Central memory CD8-positive, alpha-beta T cell (primary cell): ENCODE measurements at regions not wholly inside any gene's neighbourhood (a gene's known extent, or its start where the extent isn't known, plus 50 kb on each side); places are given as distances from the start of the nearest gene placed in this dataset.
"Not testable (repeated sequence)": the region's sequence is repeated elsewhere in the genome, so short reads cannot be mapped to it uniquely, and the experiment has no call there.

ENCODE experiments used
- ATAC-seq: fragments of 150-1000 bp; cut with Tn5 transposase; replicated peaks from 2 replicates; pipeline ENCODE4 v1.10.0; 2022; ENCODE audit warnings: mild to moderate bottlenecking, moderate FRiP score, moderate number of reproducible peaks; ENCODE audit not compliant: poor library complexity, severe bottlenecking; ENCODE audit errors: extremely low read depth
- DNase-seq, 2 donors: peaks; one replicate each; pipeline ENCODE4 v3.0.0; 2021; ENCODE audit warnings: low spot score in 2 of 2
- H3K27ac Mint-ChIP-seq: one replicate; pipeline ENCODE4 v1.8.0; 2022; ENCODE audit warnings: low read depth, mild to moderate bottlenecking, moderate library complexity, mixed read lengths
- H3K27me3 Mint-ChIP-seq: one replicate; pipeline ENCODE4 v1.8.0; 2022; ENCODE audit warnings: mixed read lengths
- H3K36me3 Mint-ChIP-seq: one replicate; pipeline ENCODE4 v1.8.0; 2022; ENCODE audit warnings: mild to moderate bottlenecking, moderate library complexity, mixed read lengths; ENCODE audit not compliant: insufficient read depth
- H3K4me1 Mint-ChIP-seq: one replicate; pipeline ENCODE4 v1.8.0; 2022; ENCODE audit warnings: mixed read lengths
- H3K4me3 Mint-ChIP-seq: one replicate; pipeline ENCODE4 v1.8.0; 2022; ENCODE audit warnings: mild to moderate bottlenecking, moderate library complexity, mixed read lengths
- H3K9me3 Mint-ChIP-seq: one replicate; pipeline ENCODE4 v1.8.0; 2022; ENCODE audit warnings: mixed read lengths

GRCh38 chr9:42239445-42240260 lies 56.2 kb downstream of the SPATA31A6 start:
- not testable (repeated sequence) for H3K27ac Mint-ChIP-seq, H3K9me3 Mint-ChIP-seq, ATAC-seq, H3K27me3 Mint-ChIP-seq, H3K4me3 Mint-ChIP-seq, DNase-seq, H3K4me1 Mint-ChIP-seq, H3K36me3 Mint-ChIP-seq

- H3K27me3 Mint-ChIP-seq, H3K4me1 Mint-ChIP-seq, H3K27ac Mint-ChIP-seq, ATAC-seq, DNase-seq, H3K4me3 Mint-ChIP-seq, H3K9me3 Mint-ChIP-seq, H3K36me3 Mint-ChIP-seq: not testable (repeated sequence)
These were observed 56.8 kb downstream of the SPATA31A6 start for GRCh38 chr9:42240261-42240579.

- not testable (repeated sequence) for ATAC-seq, H3K27me3 Mint-ChIP-seq, DNase-seq, H3K4me3 Mint-ChIP-seq, H3K36me3 Mint-ChIP-seq, H3K27ac Mint-ChIP-seq, H3K4me1 Mint-ChIP-seq, H3K9me3 Mint-ChIP-seq
These were observed 59.8 kb downstream of the SPATA31A6 start for GRCh38 chr9:42243211-42243610.

GRCh38 chr9:42243822-42244221 lies 60.4 kb downstream of the SPATA31A6 start:
- H3K9me3 Mint-ChIP-seq, ATAC-seq, H3K27ac Mint-ChIP-seq, H3K27me3 Mint-ChIP-seq, H3K4me3 Mint-ChIP-seq, H3K4me1 Mint-ChIP-seq, DNase-seq, H3K36me3 Mint-ChIP-seq: not testable (repeated sequence)

GRCh38 chr9:42268729-42269128 lies 85.3 kb downstream of the SPATA31A6 start:
- H3K36me3 Mint-ChIP-seq, H3K4me1 Mint-ChIP-seq, ATAC-seq, H3K27ac Mint-ChIP-seq, H3K4me3 Mint-ChIP-seq, H3K27me3 Mint-ChIP-seq, DNase-seq, H3K9me3 Mint-ChIP-seq: not testable (repeated sequence)

DNA sequence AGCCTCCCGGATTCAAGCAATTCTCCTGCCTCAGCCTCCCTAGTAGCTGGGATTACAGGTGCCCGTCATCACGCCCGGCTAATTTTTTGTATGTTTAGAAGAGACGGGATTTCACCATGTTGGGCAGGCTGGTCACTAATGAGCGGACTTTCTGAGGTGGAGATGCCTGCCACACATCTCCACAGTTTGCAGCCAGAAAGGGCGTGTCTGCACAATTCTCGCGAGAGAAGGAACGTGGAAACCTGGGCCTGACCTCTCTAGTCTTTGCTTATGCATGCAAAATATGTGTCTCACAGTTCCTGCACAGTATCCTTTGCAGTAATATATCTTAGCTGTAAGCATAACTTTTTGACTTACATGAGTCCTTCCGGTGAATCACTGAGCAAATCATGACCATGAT lies 85.7 kb downstream of the SPATA31A6 start:
- not testable (repeated sequence) for H3K27ac Mint-ChIP-seq, H3K27me3 Mint-ChIP-seq, H3K4me1 Mint-ChIP-seq, DNase-seq, H3K36me3 Mint-ChIP-seq, ATAC-seq, H3K9me3 Mint-ChIP-seq, H3K4me3 Mint-ChIP-seq

DNA sequence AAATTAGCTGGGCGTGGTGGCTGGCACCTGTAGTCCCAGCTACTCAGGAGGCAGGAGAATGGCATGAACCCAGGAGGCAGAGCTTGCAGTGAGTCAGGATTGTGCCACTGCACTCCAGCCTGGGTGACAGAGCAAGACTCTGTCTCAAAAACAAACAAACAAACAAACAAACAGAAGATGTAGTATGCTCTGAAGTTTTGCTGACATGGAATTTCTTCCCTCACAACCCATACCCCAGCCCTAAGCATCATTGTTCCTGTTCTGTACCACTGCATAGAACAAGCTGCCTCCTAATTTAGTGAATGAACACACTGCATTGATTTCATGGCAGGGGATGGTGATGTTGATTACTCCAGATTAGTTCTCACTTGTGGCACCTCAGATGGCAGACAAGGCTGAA lies 89.7 kb downstream of the SPATA31A6 start:
- DNase-seq, H3K36me3 Mint-ChIP-seq, ATAC-seq, H3K27me3 Mint-ChIP-seq, H3K4me3 Mint-ChIP-seq, H3K27ac Mint-ChIP-seq, H3K4me1 Mint-ChIP-seq, H3K9me3 Mint-ChIP-seq: not testable (repeated sequence)

DNA sequence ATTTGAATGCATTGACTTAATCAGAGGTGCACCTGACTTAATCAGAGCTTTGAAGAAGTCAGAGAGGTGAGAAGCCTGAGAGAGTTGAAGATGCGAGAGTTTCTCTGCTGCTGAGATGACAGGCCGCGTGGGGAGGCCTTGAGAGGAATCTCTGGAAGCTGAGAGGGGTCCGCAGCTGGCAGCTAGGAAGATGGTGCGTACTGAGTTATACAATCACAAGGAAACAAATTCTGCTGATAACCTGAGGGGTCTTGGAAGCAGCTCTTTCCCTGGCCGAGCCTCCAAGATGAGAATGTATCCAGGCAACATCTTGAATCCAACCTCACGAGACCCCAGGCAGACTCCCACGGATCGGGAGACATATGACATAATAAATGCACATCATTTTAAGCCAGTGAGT lies 91.7 kb downstream of the SPATA31A6 start:
- H3K36me3 Mint-ChIP-seq: no peaks in the 10 kb centered on the region
- H3K4me3 Mint-ChIP-seq: no peak overlapping the region
- H3K27ac Mint-ChIP-seq: no peak overlapping the region
- no peaks in the 10 kb centered on the region for H3K9me3 Mint-ChIP-seq
- no peaks in the 10 kb centered on the region for H3K4me1 Mint-ChIP-seq
- DNase-seq: no peak
- no peaks in the 10 kb centered on the region for H3K27me3 Mint-ChIP-seq
- no peak for ATAC-seq

DNA sequence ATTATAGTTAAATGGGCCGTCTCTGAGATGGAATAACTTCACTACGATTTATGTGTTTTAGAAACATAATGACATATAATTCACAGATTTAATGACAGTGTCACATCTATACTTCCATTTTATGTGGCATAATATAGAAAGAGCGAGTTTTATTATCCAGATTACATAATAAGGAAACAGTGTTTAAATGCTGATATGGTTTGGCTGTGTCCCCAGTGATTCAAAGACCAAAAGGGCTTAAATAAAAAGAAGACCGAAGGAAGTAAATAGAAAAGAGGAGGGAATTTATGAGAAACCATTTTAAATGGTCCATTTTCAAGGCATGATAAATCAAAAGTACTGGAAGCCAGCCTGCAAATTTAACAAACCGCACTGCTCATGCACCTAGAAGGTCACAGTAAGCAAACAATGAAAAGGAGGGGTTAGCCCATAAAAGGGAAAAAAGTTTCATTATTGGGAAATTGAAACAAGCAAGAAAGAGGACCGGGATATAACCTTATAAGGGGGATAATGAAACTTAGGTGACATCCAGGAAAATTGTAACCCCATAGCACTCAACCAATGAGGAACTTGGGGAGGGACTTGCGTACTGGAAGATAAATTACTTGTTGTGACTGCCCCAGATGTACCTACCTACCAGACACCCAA lies 99.2 kb downstream of the SPATA31A6 start:
- not testable (repeated sequence) for H3K4me1 Mint-ChIP-seq, DNase-seq, H3K36me3 Mint-ChIP-seq, H3K9me3 Mint-ChIP-seq, H3K27me3 Mint-ChIP-seq, H3K27ac Mint-ChIP-seq, H3K4me3 Mint-ChIP-seq, ATAC-seq

DNA sequence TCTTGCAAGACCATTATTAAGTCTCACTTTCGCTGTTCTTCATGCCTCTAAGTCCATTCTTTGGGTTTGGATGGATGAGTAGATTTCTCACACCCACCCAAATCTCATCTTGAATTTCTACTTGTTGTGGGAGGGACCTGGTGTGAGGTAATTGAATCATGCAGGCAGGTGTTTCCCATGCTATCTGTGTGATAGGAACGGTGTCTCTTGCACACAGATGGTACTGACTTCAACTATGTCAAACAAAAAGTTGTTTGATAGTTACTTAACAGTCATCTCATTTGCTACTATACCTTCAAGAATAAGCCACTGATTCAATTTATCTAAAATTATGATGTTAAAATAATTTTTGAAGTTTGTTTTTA lies 99.7 kb downstream of the SPATA31A6 start:
- H3K4me1 Mint-ChIP-seq, H3K27ac Mint-ChIP-seq, H3K27me3 Mint-ChIP-seq, H3K4me3 Mint-ChIP-seq, DNase-seq, H3K9me3 Mint-ChIP-seq, H3K36me3 Mint-ChIP-seq, ATAC-seq: not testable (repeated sequence)

GRCh38 chr9:42286145-42286845 lies 102.8 kb downstream of the SPATA31A6 start:
- not testable (repeated sequence) for H3K4me3 Mint-ChIP-seq, DNase-seq, ATAC-seq, H3K27me3 Mint-ChIP-seq, H3K9me3 Mint-ChIP-seq, H3K27ac Mint-ChIP-seq, H3K36me3 Mint-ChIP-seq, H3K4me1 Mint-ChIP-seq

GRCh38 chr9:42288002-42288864 lies 104.8 kb downstream of the SPATA31A6 start:
- not testable (repeated sequence) for H3K27me3 Mint-ChIP-seq, H3K9me3 Mint-ChIP-seq, DNase-seq, H3K4me1 Mint-ChIP-seq, H3K36me3 Mint-ChIP-seq, H3K27ac Mint-ChIP-seq, H3K4me3 Mint-ChIP-seq
- ATAC-seq: peak; percentile 21
